ENCODE measurements at regions not wholly inside any gene's neighbourhood (a gene's known extent, or its start where the extent isn't known, plus 50 kb on each side); places are given as distances from the start of the nearest gene placed in this dataset.
"Not testable (repeated sequence)": the region's sequence is repeated elsewhere in the genome, so short reads cannot be mapped to it uniquely, and the experiment has no call there.

DNA sequence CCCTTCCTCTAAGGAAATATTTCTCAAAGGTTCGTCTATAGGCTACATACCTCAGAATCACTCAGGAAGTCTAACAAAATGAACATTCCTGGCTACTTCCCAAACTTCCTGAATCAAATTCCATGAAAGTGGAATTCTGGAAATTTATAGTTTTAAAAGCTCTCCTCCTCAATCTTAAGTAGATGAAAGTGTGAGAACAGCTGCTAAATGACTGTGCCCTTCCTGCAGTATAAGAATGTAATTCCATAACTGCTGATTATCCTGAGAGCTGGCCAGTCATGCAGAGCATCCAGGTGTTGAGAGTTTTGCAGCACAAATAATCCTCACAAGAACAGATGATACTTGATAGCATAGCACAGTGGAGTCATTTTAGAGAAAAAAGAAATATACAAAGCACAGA lies 265.0 kb downstream of the KCNJ3 start:
- H3K4me3 Mint-ChIP-seq: no peak overlapping the region
- peaks cover 8% of the 10 kb centered on the region for H3K9me3 Mint-ChIP-seq

GRCh38 chr2:154961676-154962075 lies 263.2 kb downstream of the KCNJ3 start:
- Mint-ChIP-seq H3K27ac (no peak overlapping the region), H3K36me3 (ENCODE audit: low read depth) (no peaks in the 10 kb centered on the region), H3K4me3 (no peak overlapping the region), H3K27me3 (no peaks in the 10 kb centered on the region), H3K4me1 (ENCODE audit: low read depth) (no peaks in the 10 kb centered on the region), H3K9me3 (peaks cover 23% of the 10 kb centered on the region)
- intact Hi-C loops (cut with micrococcal nuclease): no loop called here

More for the DNA sequence above, 265.0 kb downstream of the KCNJ3 start:
- intact Hi-C loops (cut with micrococcal nuclease): no loop called here
- Mint-ChIP-seq H3K4me1 (ENCODE audit: low read depth) (no peaks in the 10 kb centered on the region), H3K27me3 (no peaks in the 10 kb centered on the region), H3K27ac (no peak overlapping the region), H3K36me3 (ENCODE audit: low read depth) (no peaks in the 10 kb centered on the region)

GRCh38 chr2:154960802-154961583 lies 262.5 kb downstream of the KCNJ3 start:
- Mint-ChIP-seq H3K36me3 (ENCODE audit: low read depth) (no peaks in the 10 kb centered on the region), H3K4me1 (ENCODE audit: low read depth) (no peaks in the 10 kb centered on the region), H3K4me3 (no peak overlapping the region), H3K27ac (no peak overlapping the region), H3K27me3 (no peaks in the 10 kb centered on the region), H3K9me3 (peaks cover 23% of the 10 kb centered on the region)
- intact Hi-C loops (cut with micrococcal nuclease): no loop called here

- Mint-ChIP-seq H3K27ac (no peak overlapping the region), H3K27me3 (no peaks in the 10 kb centered on the region), H3K4me3 (no peak overlapping the region), H3K36me3 (ENCODE audit: low read depth) (no peaks in the 10 kb centered on the region), H3K4me1 (ENCODE audit: low read depth) (no peaks in the 10 kb centered on the region), H3K9me3 (peaks cover 5% of the 10 kb centered on the region)
- intact Hi-C loops (cut with micrococcal nuclease): no loop called here
Observed at GRCh38 chr2:154952346-154952980, 254.0 kb downstream of the KCNJ3 start.

DNA sequence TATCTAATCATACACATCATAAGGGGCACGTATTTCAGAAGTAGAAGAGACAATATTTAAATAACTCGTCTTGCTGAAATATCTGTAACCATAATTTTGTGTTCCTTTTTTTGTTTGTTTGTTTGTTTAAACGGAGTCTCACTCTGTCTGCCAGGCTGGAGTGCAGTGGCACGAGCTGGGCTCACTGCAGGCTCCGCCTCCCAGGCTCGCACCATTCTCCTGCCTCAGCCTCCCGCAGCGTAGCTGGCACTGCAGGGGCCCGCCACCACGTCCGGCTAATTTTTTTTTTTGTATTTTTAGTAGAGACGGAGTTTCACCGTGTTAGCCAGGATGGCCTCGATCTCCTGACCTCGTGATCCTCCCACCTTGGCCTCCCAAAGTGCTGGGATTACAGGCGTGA lies 248.9 kb downstream of the KCNJ3 start:
- H3K4me1 Mint-ChIP-seq (ENCODE audit: low read depth); H3K36me3 Mint-ChIP-seq (ENCODE audit: low read depth); H3K27me3 Mint-ChIP-seq; intact Hi-C loops (cut with micrococcal nuclease); H3K9me3 Mint-ChIP-seq; H3K4me3 Mint-ChIP-seq; H3K27ac Mint-ChIP-seq: not testable (repeated sequence)

DNA sequence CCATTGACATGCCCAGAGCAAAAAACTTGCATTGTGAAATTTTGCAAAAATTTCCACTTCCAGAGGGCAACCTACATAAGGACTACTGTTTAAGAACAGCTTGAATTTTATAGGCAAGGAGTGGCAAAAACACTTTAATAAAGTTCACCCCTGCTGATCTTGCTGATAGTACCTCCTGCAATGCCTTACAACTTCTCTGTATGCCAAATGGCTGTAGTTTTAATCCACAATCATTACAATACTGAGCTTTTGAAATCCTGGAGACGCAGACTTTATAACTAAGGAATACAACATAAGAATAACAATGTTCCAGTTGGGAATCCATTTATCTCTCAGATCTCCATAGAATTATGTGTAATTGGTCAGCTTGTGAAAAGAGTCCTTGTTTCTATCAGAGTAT lies 247.5 kb downstream of the KCNJ3 start:
- Mint-ChIP-seq H3K4me3 (no peak overlapping the region), H3K27me3 (no peaks in the 10 kb centered on the region), H3K4me1 (ENCODE audit: low read depth) (no peaks in the 10 kb centered on the region), H3K36me3 (ENCODE audit: low read depth) (no peaks in the 10 kb centered on the region), H3K27ac (no peak overlapping the region), H3K9me3 (no peaks in the 10 kb centered on the region)
- intact Hi-C loops (cut with micrococcal nuclease): no loop called here

DNA sequence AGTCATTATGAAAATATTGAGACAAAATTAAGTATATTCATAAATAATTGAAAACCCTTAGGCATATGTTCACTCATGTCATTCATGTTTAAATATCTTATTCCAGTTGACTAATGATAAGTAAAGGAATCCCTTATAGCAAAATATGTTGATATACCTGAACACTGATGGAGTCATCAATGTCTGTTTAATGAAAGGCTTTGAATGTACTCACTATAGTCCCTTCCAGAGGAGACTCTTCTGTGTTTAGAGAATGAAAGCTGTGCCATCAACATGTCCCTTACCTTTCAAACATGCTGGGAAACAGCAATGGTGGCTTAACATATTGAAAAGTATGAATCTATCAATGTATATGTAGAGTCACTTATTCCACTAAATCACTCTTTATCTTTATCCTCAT lies 242.9 kb downstream of the KCNJ3 start:
- H3K27me3 Mint-ChIP-seq: no peaks in the 10 kb centered on the region
- no peaks in the 10 kb centered on the region for H3K4me1 Mint-ChIP-seq (ENCODE audit: low read depth)
- no peak overlapping the region for H3K4me3 Mint-ChIP-seq
- intact Hi-C loops (cut with micrococcal nuclease): no loop called here
- no peaks in the 10 kb centered on the region for H3K36me3 Mint-ChIP-seq (ENCODE audit: low read depth)
- no peak overlapping the region for H3K27ac Mint-ChIP-seq
- H3K9me3 Mint-ChIP-seq: no peaks in the 10 kb centered on the region

- H3K4me1 Mint-ChIP-seq (ENCODE audit: low read depth): no peaks in the 10 kb centered on the region
- no peaks in the 10 kb centered on the region for H3K36me3 Mint-ChIP-seq (ENCODE audit: low read depth)
- H3K9me3 Mint-ChIP-seq: peaks cover 33% of the 10 kb centered on the region
- H3K4me3 Mint-ChIP-seq: no peak overlapping the region
- intact Hi-C loops (cut with micrococcal nuclease): no loop called here
- H3K27ac Mint-ChIP-seq: no peak overlapping the region
- no peaks in the 10 kb centered on the region for H3K27me3 Mint-ChIP-seq
Observed at GRCh38 chr2:154934213-154934612, 235.7 kb downstream of the KCNJ3 start.

GRCh38 chr2:154924531-154924930 lies 226.0 kb downstream of the KCNJ3 start:
- Mint-ChIP-seq H3K27ac (no peak overlapping the region), H3K4me1 (ENCODE audit: low read depth) (no peaks in the 10 kb centered on the region), H3K27me3 (no peaks in the 10 kb centered on the region), H3K9me3 (no peaks in the 10 kb centered on the region), H3K36me3 (ENCODE audit: low read depth) (no peaks in the 10 kb centered on the region), H3K4me3 (no peak overlapping the region)
- intact Hi-C loops (cut with micrococcal nuclease): no loop called here

DNA sequence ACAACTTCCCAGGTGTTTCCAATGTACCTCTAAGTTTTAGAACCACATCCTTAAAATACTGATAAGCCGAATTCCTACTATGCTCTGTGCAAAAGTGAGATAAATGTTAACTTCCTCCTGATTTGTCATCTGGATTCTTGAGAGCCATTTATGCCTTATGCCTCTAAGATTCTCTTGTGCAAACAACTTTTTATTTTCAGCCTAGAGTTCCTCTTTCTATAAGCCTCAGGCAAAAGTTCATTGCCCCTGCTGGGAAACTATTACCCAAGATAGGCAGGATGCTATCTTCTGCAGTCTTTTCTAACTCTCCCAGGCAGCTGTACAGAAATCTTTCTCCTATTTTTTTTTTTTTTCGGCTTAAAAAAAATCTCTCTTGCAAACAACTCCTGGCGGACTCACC lies 216.1 kb downstream of the KCNJ3 start:
- Mint-ChIP-seq H3K27me3 (no peaks in the 10 kb centered on the region), H3K4me3 (no peak overlapping the region), H3K9me3 (no peaks in the 10 kb centered on the region), H3K27ac (no peak overlapping the region), H3K36me3 (ENCODE audit: low read depth) (no peaks in the 10 kb centered on the region), H3K4me1 (ENCODE audit: low read depth) (peaks cover 30% of the 10 kb centered on the region)
- intact Hi-C loops (cut with micrococcal nuclease): no loop called here

GRCh38 chr2:154912215-154912614 lies 213.7 kb downstream of the KCNJ3 start:
- H3K27me3 Mint-ChIP-seq: no peaks in the 10 kb centered on the region
- no peaks in the 10 kb centered on the region for H3K9me3 Mint-ChIP-seq
- intact Hi-C loops (cut with micrococcal nuclease): no loop called here
- no peak overlapping the region for H3K4me3 Mint-ChIP-seq
- H3K27ac Mint-ChIP-seq: no peak overlapping the region
- H3K4me1 Mint-ChIP-seq (ENCODE audit: low read depth): peaks cover 30% of the 10 kb centered on the region
- H3K36me3 Mint-ChIP-seq (ENCODE audit: low read depth): no peaks in the 10 kb centered on the region

DNA sequence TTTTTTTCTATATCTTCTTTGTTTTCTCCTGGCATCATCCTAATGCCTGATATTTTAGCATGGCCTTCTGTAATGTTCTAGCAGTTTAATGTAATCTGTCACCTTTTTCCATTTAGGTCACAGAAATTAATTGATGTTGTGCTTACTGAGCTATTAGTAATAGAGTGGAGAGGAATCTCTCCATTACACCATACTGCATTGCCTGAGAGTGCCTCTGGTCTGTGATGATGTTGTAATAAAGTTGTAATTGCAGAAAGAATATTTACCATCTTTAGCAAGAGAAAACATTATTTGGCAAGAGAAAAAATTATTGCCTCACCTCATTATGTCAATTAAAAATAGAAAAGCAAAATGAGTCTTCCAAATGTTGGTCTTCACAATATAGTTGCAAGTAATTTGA lies 213.2 kb downstream of the KCNJ3 start:
- Mint-ChIP-seq H3K4me1 (ENCODE audit: low read depth) (peaks cover 30% of the 10 kb centered on the region), H3K9me3 (no peaks in the 10 kb centered on the region), H3K27me3 (no peaks in the 10 kb centered on the region), H3K36me3 (ENCODE audit: low read depth) (no peaks in the 10 kb centered on the region), H3K27ac (no peak overlapping the region), H3K4me3 (no peak overlapping the region)
- intact Hi-C loops (cut with micrococcal nuclease): no loop called here

DNA sequence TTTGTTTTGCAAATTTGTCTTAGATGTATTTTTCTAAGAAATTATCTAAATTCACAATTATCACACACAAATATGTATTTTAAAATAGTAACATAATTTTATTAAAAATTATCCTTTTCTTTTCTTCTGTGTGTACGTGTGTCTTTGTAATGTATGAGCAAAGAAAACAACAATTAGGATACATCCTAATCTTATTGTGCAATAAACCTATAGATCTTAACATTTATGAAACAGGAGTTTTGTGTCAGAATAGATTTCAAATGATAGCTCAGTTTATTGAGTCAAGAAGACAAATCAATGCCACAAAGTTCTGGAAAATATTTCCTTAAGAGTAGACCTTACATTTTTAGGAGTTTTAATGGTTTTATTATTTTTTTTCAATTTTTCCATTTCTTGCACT lies 212.2 kb downstream of the KCNJ3 start:
- H3K27ac Mint-ChIP-seq: no peak overlapping the region
- no peaks in the 10 kb centered on the region for H3K36me3 Mint-ChIP-seq (ENCODE audit: low read depth)
- peaks cover 25% of the 10 kb centered on the region for H3K4me1 Mint-ChIP-seq (ENCODE audit: low read depth)
- intact Hi-C loops (cut with micrococcal nuclease): no loop called here
- H3K4me3 Mint-ChIP-seq: no peak overlapping the region
- H3K9me3 Mint-ChIP-seq: no peaks in the 10 kb centered on the region
- H3K27me3 Mint-ChIP-seq: no peaks in the 10 kb centered on the region

- H3K27ac Mint-ChIP-seq: no peak overlapping the region
- H3K4me3 Mint-ChIP-seq: no peak overlapping the region
- H3K4me1 Mint-ChIP-seq (ENCODE audit: low read depth): peaks cover 15% of the 10 kb centered on the region
- H3K27me3 Mint-ChIP-seq: no peaks in the 10 kb centered on the region
- H3K36me3 Mint-ChIP-seq (ENCODE audit: low read depth): no peaks in the 10 kb centered on the region
- peaks cover 11% of the 10 kb centered on the region for H3K9me3 Mint-ChIP-seq
- intact Hi-C loops (cut with micrococcal nuclease): no loop called here
Observed at GRCh38 chr2:154908327-154908726, 209.8 kb downstream of the KCNJ3 start.

Measured in dendritic cell treated with granulocyte-macrophage colony-stimulating factor and Interleukin-4, amounts not matched to agents 40 ng/mL and 50 ng/mL, for 4 days (primary cell).